Gastroesophageal sphincter (tissue), 3 donors: ENCODE measurements at regions not wholly inside any gene's neighbourhood (a gene's known extent, or its start where the extent isn't known, plus 50 kb on each side); places are given as distances from the start of the nearest gene placed in this dataset.

Experiments
- POLR2A ChIP-seq, 2 donors: fragments of 450-650 bp; IDR thresholded peaks; one replicate each; pipeline ENCODE4 v1.6.1; 2017; ENCODE audit warnings: antibody characterized with exemption in 2 of 2, mild to moderate bottlenecking in 2 of 2, moderate library complexity in 1 of 2
- POLR2AphosphoS5 ChIP-seq: sonication (generic); formaldehyde crosslinking; IDR thresholded peaks from one replicate; pipeline ENCODE4 v1.6.1; 2017; ENCODE audit warnings: antibody characterized with exemption
- TF ChIP-seq, protein P1 (sequence below), 4 experiments: fragments of 200-600 bp in 2 of 4; fragments of 450-650 bp in 2 of 4; sonication (generic) in 1 of 4; IDR thresholded peaks; one replicate each; pipeline ENCODE4 v1.5.1; 2017 to 2019; ENCODE audit warnings: antibody characterized with exemption in 4 of 4, mild to moderate bottlenecking in 2 of 4, moderate library complexity in 2 of 4

DNA sequence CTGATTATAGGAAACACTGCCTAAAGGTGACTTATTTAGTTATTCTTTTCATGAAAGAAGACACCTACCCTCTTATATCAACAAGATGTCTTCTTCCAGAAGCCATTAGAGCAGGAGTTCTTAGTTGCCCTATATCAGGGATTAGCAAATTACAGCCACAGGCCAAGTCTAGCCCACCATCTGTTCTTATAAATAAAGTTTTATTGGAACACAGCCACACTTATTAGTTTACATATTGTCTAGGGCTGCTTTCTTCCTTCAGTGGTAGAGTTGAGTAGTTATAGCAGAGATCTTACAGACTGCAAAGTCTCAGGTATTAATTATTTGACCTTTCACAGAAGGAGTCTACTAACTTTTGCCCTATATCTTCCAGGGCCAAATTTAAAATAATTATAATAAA is 157.2 kb upstream of the NOCT start:
- TF ChIP-seq POLR2A (IDR thresholded peaks at IDR 0.05): no peak
- TF ChIP-seq, protein P1, sequence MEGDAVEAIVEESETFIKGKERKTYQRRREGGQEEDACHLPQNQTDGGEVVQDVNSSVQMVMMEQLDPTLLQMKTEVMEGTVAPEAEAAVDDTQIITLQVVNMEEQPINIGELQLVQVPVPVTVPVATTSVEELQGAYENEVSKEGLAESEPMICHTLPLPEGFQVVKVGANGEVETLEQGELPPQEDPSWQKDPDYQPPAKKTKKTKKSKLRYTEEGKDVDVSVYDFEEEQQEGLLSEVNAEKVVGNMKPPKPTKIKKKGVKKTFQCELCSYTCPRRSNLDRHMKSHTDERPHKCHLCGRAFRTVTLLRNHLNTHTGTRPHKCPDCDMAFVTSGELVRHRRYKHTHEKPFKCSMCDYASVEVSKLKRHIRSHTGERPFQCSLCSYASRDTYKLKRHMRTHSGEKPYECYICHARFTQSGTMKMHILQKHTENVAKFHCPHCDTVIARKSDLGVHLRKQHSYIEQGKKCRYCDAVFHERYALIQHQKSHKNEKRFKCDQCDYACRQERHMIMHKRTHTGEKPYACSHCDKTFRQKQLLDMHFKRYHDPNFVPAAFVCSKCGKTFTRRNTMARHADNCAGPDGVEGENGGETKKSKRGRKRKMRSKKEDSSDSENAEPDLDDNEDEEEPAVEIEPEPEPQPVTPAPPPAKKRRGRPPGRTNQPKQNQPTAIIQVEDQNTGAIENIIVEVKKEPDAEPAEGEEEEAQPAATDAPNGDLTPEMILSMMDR (IDR thresholded peaks at IDR 0.05): no peak
- TF ChIP-seq POLR2AphosphoS5: no peak
